ENCODE measurements at regions not wholly inside any gene's neighbourhood (a gene's known extent, or its start where the extent isn't known, plus 50 kb on each side); places are given as distances from the start of the nearest gene placed in this dataset.
"Not testable (repeated sequence)": the region's sequence is repeated elsewhere in the genome, so short reads cannot be mapped to it uniquely, and the experiment has no call there.

- TF ChIP-seq ELK1 (IDR thresholded peaks at IDR 0.05; ENCODE audit: low read depth, low read length) (no peak), BHLHE40 (IDR thresholded peaks at IDR 0.05; ENCODE audit: low read depth, low read length) (no peak), JUNB (IDR thresholded peaks at IDR 0.05) (no peak), KDM1A (IDR thresholded peaks at IDR 0.05; ENCODE audit: low read depth) (no peak), SREBF2 (IDR thresholded peaks at IDR 0.05) (no peak)
- TF ChIP-seq, protein P1, sequence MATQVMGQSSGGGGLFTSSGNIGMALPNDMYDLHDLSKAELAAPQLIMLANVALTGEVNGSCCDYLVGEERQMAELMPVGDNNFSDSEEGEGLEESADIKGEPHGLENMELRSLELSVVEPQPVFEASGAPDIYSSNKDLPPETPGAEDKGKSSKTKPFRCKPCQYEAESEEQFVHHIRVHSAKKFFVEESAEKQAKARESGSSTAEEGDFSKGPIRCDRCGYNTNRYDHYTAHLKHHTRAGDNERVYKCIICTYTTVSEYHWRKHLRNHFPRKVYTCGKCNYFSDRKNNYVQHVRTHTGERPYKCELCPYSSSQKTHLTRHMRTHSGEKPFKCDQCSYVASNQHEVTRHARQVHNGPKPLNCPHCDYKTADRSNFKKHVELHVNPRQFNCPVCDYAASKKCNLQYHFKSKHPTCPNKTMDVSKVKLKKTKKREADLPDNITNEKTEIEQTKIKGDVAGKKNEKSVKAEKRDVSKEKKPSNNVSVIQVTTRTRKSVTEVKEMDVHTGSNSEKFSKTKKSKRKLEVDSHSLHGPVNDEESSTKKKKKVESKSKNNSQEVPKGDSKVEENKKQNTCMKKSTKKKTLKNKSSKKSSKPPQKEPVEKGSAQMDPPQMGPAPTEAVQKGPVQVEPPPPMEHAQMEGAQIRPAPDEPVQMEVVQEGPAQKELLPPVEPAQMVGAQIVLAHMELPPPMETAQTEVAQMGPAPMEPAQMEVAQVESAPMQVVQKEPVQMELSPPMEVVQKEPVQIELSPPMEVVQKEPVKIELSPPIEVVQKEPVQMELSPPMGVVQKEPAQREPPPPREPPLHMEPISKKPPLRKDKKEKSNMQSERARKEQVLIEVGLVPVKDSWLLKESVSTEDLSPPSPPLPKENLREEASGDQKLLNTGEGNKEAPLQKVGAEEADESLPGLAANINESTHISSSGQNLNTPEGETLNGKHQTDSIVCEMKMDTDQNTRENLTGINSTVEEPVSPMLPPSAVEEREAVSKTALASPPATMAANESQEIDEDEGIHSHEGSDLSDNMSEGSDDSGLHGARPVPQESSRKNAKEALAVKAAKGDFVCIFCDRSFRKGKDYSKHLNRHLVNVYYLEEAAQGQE (IDR thresholded peaks at IDR 0.05): no peak
- TF ChIP-seq, protein P2, sequence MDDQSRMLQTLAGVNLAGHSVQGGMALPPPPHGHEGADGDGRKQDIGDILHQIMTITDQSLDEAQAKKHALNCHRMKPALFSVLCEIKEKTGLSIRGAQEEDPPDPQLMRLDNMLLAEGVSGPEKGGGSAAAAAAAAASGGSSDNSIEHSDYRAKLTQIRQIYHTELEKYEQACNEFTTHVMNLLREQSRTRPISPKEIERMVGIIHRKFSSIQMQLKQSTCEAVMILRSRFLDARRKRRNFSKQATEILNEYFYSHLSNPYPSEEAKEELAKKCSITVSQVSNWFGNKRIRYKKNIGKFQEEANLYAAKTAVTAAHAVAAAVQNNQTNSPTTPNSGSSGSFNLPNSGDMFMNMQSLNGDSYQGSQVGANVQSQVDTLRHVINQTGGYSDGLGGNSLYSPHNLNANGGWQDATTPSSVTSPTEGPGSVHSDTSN (IDR thresholded peaks at IDR 0.05): no peak
Measured at GRCh38 chr15:75779504-75779903, 63.7 kb upstream of the UBE2Q2 start (continued).

- CTCF ChIA-PET: interaction anchor here (1.4 to 3.1 kb wide), 6 partner anchors 9 to 146 kb away, joined by 3 to 26 read pairs (median 6); no protein-coding TSS in a partner anchor
- POLR2A ChIA-PET: interaction anchor here (2.3 kb wide), 1 partner anchor 38 kb away, joined by 6 read pairs; no protein-coding TSS in a partner anchor
- TF ChIP-seq, protein P3, sequence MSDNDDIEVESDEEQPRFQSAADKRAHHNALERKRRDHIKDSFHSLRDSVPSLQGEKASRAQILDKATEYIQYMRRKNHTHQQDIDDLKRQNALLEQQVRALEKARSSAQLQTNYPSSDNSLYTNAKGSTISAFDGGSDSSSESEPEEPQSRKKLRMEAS (IDR thresholded peaks at IDR 0.05): peak; percentile 25; the same call in 1 of the 2 replicates
- DNase-seq (ENCODE audit: low read depth in 1 of 2, low spot score in 1 of 2) (peak in 1 of 2 experiments; percentile 27), ATAC-seq (0 out of 6 replicates have a peak, but pooled peaks of 1 of the 2 experiments have one; percentile 43)
- FAIRE-seq, H3K4me3 ChIP-seq, H3K9me3 ChIP-seq: not testable (repeated sequence)
- peak overlapping the region; percentile 64 to 87 for H3K27ac ChIP-seq
- peak overlapping the region; percentile 55 for H3K4me2 ChIP-seq
- H3K4me1 ChIP-seq: peaks cover 32% of the 10 kb centered on the region
Measured at GRCh38 chr15:75776871-75777610, 64.4 kb upstream of the CSPG4 start.

DNA sequence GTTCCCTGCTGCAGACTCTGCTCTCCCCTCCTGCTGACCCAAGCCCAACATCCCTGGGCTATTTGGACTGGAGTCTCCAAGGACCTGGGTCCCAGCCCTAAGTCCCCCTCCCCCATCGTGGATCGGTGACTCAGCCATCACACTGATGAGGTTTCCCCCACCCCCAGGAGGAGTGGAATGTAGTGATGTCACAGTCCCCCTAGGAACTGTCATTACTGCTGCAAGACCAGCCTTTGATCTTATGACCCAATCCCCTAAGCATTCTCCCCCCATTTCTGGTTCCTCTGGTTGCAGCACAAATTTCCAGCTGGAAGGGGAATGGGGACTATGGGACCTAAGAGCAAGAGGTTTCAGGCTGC lies 63.4 kb upstream of the CSPG4 start:
- 8% methylated on average over 2 of the region's 2 CpGs for WGBS (ENCODE audit: missing lambda C conversion rate)
- CTCF ChIA-PET: interaction anchor here (1.5 to 3.1 kb wide), 3 partner anchors 27 to 47 kb away, joined by 5 to 26 read pairs (median 12); no protein-coding TSS in a partner anchor
- FAIRE-seq (no peak), DNase-seq (ENCODE audit: low read depth in 1 of 2, low spot score in 1 of 2) (peak in 1 of 2 experiments; percentile 43), ATAC-seq (0 out of 6 replicates have a peak, but pooled peaks of 1 of the 2 experiments have one; percentile 39)
- Histone ChIP-seq H3K4me2 (peak overlapping the region; percentile 55), H3K4me1 (peaks cover 40% of the 10 kb centered on the region), H3K9me3 (no peaks in the 10 kb centered on the region), H3K4me3 (no peak overlapping the region), H3K27ac (peak overlapping the region; percentile 69 to 87)
- POLR2A ChIA-PET: interaction anchor here (2.3 kb wide), 1 partner anchor 37 kb away, joined by 6 read pairs; no protein-coding TSS in a partner anchor
- TF ChIP-seq CHD2 (IDR thresholded peaks at IDR 0.05; ENCODE audit: low read length, partially characterized antibody): no peak
- TF ChIP-seq BHLHE40 (IDR thresholded peaks at IDR 0.05; ENCODE audit: low read depth, low read length): no peak
- TF ChIP-seq EHF (CRISPR knock-in tag; IDR thresholded peaks at IDR 0.05): no peak
- TF ChIP-seq JUNB (IDR thresholded peaks at IDR 0.05): peak; percentile 72; the same call in 1 of the 2 replicates
- TF ChIP-seq GATA3 (IDR thresholded peaks at IDR 0.05; ENCODE audit: borderline replicate concordance): no peak
- TF ChIP-seq JUN (IDR thresholded peaks at IDR 0.05): peak in 1 of 2 experiments; percentile 51; a peak in 1 of 5 replicates
- no peak for TF ChIP-seq RCOR1 (IDR thresholded peaks at IDR 0.05; ENCODE audit: low read depth, low read length)
- TF ChIP-seq NPAS2 (CRISPR knock-in tag; IDR thresholded peaks at IDR 0.05; ENCODE audit: borderline replicate concordance): no peak
- TF ChIP-seq, protein P4, sequence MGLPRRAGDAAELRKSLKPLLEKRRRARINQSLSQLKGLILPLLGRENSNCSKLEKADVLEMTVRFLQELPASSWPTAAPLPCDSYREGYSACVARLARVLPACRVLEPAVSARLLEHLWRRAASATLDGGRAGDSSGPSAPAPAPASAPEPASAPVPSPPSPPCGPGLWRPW (IDR thresholded peaks at IDR 0.05): no peak
- TF ChIP-seq KDM1A (IDR thresholded peaks at IDR 0.05; ENCODE audit: low read depth): no peak
- no peak for TF ChIP-seq ELK1 (IDR thresholded peaks at IDR 0.05; ENCODE audit: low read depth, low read length)
- TF ChIP-seq ZNF302 (CRISPR knock-in tag; IDR thresholded peaks at IDR 0.05): no peak
- TF ChIP-seq CBX8 (IDR thresholded peaks at IDR 0.05): no peak
- TF ChIP-seq, protein P1 (IDR thresholded peaks at IDR 0.05): no peak
- no peak for TF ChIP-seq SMC3 (IDR thresholded peaks at IDR 0.05)
- no peak for TF ChIP-seq FOSB (CRISPR knock-in tag; IDR thresholded peaks at IDR 0.05)
- TF ChIP-seq RARB (CRISPR knock-in tag; IDR thresholded peaks at IDR 0.05): no peak
- no peak for TF ChIP-seq HEYL (CRISPR knock-in tag; IDR thresholded peaks at IDR 0.05)
- TF ChIP-seq, protein P3 (IDR thresholded peaks at IDR 0.05): no peak
